CD14-positive monocyte (primary cell): ENCODE measurements at regions not wholly inside any gene's neighbourhood (a gene's known extent, or its start where the extent isn't known, plus 50 kb on each side); places are given as distances from the start of the nearest gene placed in this dataset.

Source experiments
- DNase-seq, 3 donors: peaks; one replicate each; pipeline ENCODE4 v3.0.0-alpha.2; 2011 to 2022
- H2AFZ ChIP-seq: 2 replicates; pipeline ENCODE4 v1.6.0; 2012; ENCODE audit warnings: mild to moderate bottlenecking, low read depth, low read length, inconsistent platforms; ENCODE audit not compliant: insufficient read depth, poor library complexity, severe bottlenecking
- H3K27ac ChIP-seq, 2 donors: 1 replicate in 1 of 2; 2 replicates in 1 of 2; pipeline ENCODE4 v1.5.1; 2012 to 2013; ENCODE audit warnings: low read length in 2 of 2, control low read depth in 1 of 2, inconsistent platforms in 1 of 2, low read depth in 1 of 2, mild to moderate bottlenecking in 1 of 2
- H3K27me3 ChIP-seq, 2 donors: one replicate each; pipeline versions ENCODE4 v1.6.0 to v1.6.1; 2011 to 2013; ENCODE audit warnings: low read length in 2 of 2; ENCODE audit not compliant: control insufficient read depth in 2 of 2, insufficient read depth in 2 of 2
- H3K36me3 ChIP-seq, 2 donors: replicated peaks in 1 of 2; 1 replicate in 1 of 2; 2 replicates in 1 of 2; pipeline versions ENCODE4 v1.5.1 to v1.6.1; 2012 to 2013; ENCODE audit warnings: low read length in 2 of 2, control low read depth in 1 of 2, inconsistent platforms in 1 of 2, mild to moderate bottlenecking in 1 of 2; ENCODE audit not compliant: insufficient read depth in 2 of 2, control insufficient read depth in 1 of 2
- H3K4me1 ChIP-seq, 2 donors: 1 replicate in 1 of 2; 2 replicates in 1 of 2; pipeline versions ENCODE4 v1.5.1 to v1.6.1; 2012 to 2013; ENCODE audit warnings: low read length in 2 of 2, control low read depth in 1 of 2, inconsistent platforms in 1 of 2, mild to moderate bottlenecking in 1 of 2, moderate library complexity in 1 of 2; ENCODE audit not compliant: insufficient read depth in 2 of 2, control insufficient read depth in 1 of 2
- H3K4me2 ChIP-seq: replicated peaks from 2 replicates; pipeline ENCODE3; 2012; ENCODE audit warnings: low read length, moderate library complexity, mild to moderate bottlenecking; ENCODE audit not compliant: poor library complexity, severe bottlenecking; ENCODE audit errors: extremely low read depth
- H3K4me3 ChIP-seq, 3 experiments: fragments of 200-600 bp in 1 of 3; sonication (generic) in 1 of 3; replicated peaks in 1 of 3; 1 replicate in 2 of 3; 2 replicates in 1 of 3; pipeline ENCODE4 v1.5.1; 2011 to 2013; ENCODE audit warnings: low read length in 3 of 3, mild to moderate bottlenecking in 3 of 3, control low read depth in 2 of 3, low read depth in 2 of 3, inconsistent platforms in 1 of 3, moderate library complexity in 1 of 3
- H3K79me2 ChIP-seq: 2 replicates; pipeline ENCODE4 v1.6.0; 2012; ENCODE audit warnings: mild to moderate bottlenecking, control low read depth, inconsistent platforms, low read length, moderate library complexity; ENCODE audit not compliant: insufficient read depth
- H3K9ac ChIP-seq: 2 replicates; pipeline ENCODE4 v1.6.0; 2017; ENCODE audit warnings: low read length, mild to moderate bottlenecking; ENCODE audit not compliant: insufficient read depth, poor library complexity, severe bottlenecking
- H3K9me3 ChIP-seq, 2 donors: replicated peaks in 1 of 2; 1 replicate in 1 of 2; 2 replicates in 1 of 2; pipeline versions ENCODE4 v1.5.1 to v1.6.1; 2012 to 2013; ENCODE audit warnings: low read length in 2 of 2, control low read depth in 1 of 2; ENCODE audit not compliant: control insufficient read depth in 1 of 2, insufficient read depth in 1 of 2
- H4K20me1 ChIP-seq: 2 replicates; pipeline ENCODE4 v1.6.0; 2012; ENCODE audit warnings: mild to moderate bottlenecking, low read length, control low read depth, moderate library complexity; ENCODE audit not compliant: insufficient read depth
- H3K27ac Mint-ChIP-seq, 7 donors: one replicate each; pipeline ENCODE4 v1.8.0; 2020; ENCODE audit warnings: mild to moderate bottlenecking in 7 of 7, mixed read lengths in 7 of 7, moderate library complexity in 6 of 7, inconsistent platforms in 2 of 7
- H3K27me3 Mint-ChIP-seq, 3 donors: one replicate each; pipeline ENCODE4 v1.8.0; 2021 to 2022; ENCODE audit warnings: low read depth in 3 of 3, mild to moderate bottlenecking in 3 of 3, mixed read lengths in 3 of 3, moderate library complexity in 3 of 3, inconsistent platforms in 1 of 3
- H3K36me3 Mint-ChIP-seq, 2 donors: one replicate each; pipeline ENCODE4 v1.8.0; 2020; ENCODE audit warnings: mixed read lengths in 2 of 2, inconsistent platforms in 1 of 2, mild to moderate bottlenecking in 1 of 2
- H3K4me1 Mint-ChIP-seq: one replicate; pipeline ENCODE4 v1.8.0; 2020; ENCODE audit warnings: mild to moderate bottlenecking, mixed read lengths
- H3K4me3 Mint-ChIP-seq, 2 donors: one replicate each; pipeline ENCODE4 v1.8.0; 2020; ENCODE audit warnings: mild to moderate bottlenecking in 2 of 2, mixed read lengths in 2 of 2, moderate library complexity in 1 of 2
- H3K9me3 Mint-ChIP-seq, 7 donors: one replicate each; pipeline ENCODE4 v1.8.0; 2020 to 2022; ENCODE audit warnings: mixed read lengths in 7 of 7, mild to moderate bottlenecking in 6 of 7, moderate library complexity in 6 of 7, inconsistent platforms in 2 of 7
- WGBS: methylation state at CpG from one replicate; pipeline ENCODE4 v1.1.5; 2013; ENCODE audit warnings: missing lambda C conversion rate; ENCODE audit not compliant: insufficient coverage; 5-methylcytosine and 5-hydroxymethylcytosine counted together
- intact Hi-C, 2 donors: fragments of 100-400 bp; cut with micrococcal nuclease; formaldehyde crosslinking; loops; one replicate each; pipeline versions ENCODE4 v1.15.0 to v1.15.1; 2023
- TF ChIP-seq, protein P1 (sequence below): fragments of 200-600 bp; IDR thresholded peaks from one replicate; pipeline ENCODE4 v1.8.0; 2022; ENCODE audit warnings: antibody characterized with exemption, mild to moderate bottlenecking

DNA sequence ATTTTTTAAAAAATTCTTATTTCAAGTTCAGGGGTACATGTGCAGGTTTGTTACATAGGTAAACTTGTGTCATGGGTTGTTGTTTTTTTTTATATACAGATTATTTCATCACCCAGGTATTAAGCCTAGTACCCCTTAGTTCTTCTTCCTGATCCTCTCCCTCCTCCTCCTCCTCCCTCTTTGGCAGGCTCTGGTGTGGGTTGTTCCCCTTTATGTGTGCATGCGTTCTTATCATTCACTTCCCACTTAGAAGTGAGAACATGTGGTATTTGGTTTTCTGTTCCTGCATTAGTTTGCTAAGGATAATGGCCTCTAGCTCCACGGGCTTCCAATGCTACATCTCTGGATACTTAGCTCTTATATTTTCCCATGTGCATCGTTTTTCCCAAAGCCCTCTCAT is 404.4 kb downstream of the HAPSTR1 start:
- TF ChIP-seq, protein P1, sequence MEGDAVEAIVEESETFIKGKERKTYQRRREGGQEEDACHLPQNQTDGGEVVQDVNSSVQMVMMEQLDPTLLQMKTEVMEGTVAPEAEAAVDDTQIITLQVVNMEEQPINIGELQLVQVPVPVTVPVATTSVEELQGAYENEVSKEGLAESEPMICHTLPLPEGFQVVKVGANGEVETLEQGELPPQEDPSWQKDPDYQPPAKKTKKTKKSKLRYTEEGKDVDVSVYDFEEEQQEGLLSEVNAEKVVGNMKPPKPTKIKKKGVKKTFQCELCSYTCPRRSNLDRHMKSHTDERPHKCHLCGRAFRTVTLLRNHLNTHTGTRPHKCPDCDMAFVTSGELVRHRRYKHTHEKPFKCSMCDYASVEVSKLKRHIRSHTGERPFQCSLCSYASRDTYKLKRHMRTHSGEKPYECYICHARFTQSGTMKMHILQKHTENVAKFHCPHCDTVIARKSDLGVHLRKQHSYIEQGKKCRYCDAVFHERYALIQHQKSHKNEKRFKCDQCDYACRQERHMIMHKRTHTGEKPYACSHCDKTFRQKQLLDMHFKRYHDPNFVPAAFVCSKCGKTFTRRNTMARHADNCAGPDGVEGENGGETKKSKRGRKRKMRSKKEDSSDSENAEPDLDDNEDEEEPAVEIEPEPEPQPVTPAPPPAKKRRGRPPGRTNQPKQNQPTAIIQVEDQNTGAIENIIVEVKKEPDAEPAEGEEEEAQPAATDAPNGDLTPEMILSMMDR: no peak
- Histone ChIP-seq H3K27ac (no peak overlapping the region), H3K27me3 (no peaks in the 10 kb centered on the region), H4K20me1 (no peaks in the 10 kb centered on the region), H3K9me3 (no peaks in the 10 kb centered on the region), H3K9ac (no peak overlapping the region), H2AFZ (no peak overlapping the region), H3K79me2 (no peaks in the 10 kb centered on the region), H3K4me2 (no peak overlapping the region), H3K4me3 (no peak overlapping the region), H3K4me1 (no peaks in the 10 kb centered on the region), H3K36me3 (no peaks in the 10 kb centered on the region)
- H3K4me1 Mint-ChIP-seq: no peaks in the 10 kb centered on the region
- H3K27ac Mint-ChIP-seq: no peak overlapping the region
- no peaks in the 10 kb centered on the region for H3K36me3 Mint-ChIP-seq
- intact Hi-C loops: no loop called here
- no peak overlapping the region for H3K4me3 Mint-ChIP-seq
- peaks cover 0 to 2% (median 1%) of the 10 kb centered on the region in 3 donors for H3K27me3 Mint-ChIP-seq
- no peak for DNase-seq
- no CpG with 5 or more reads among the region's 3 CpGs for WGBS
- H3K9me3 Mint-ChIP-seq: peaks cover 2 to 10% (median 4%) of the 10 kb centered on the region in 7 donors

DNA sequence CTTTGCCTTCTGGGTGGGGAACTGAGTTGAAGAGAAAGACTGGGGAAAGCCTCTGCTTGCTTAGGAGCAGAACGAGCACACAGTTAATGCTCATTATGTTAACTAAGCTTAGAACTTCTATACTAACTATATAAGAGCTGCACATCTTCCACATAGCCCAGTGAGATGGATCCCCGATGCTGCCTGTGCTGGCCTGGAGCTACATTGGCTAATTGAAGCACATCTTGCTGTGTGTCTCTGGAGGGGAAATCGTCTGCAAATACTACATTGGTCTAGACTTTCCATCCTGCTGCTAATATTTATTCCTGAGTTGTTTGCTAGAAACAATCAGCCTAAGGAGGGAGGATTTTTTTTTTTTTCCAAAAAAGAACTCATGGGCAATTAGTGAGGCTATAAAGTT is 406.3 kb downstream of the HAPSTR1 start:
- no peaks in the 10 kb centered on the region for H3K36me3 ChIP-seq
- peaks cover 0 to 9% (median 4%) of the 10 kb centered on the region in 7 donors for H3K9me3 Mint-ChIP-seq
- no peaks in the 10 kb centered on the region for H3K4me1 ChIP-seq
- no peak overlapping the region for H2AFZ ChIP-seq
- H3K27ac Mint-ChIP-seq: no peak overlapping the region
- H3K4me1 Mint-ChIP-seq: no peaks in the 10 kb centered on the region
- H3K27ac ChIP-seq: no peak overlapping the region
- TF ChIP-seq, protein P1: no peak
- no peaks in the 10 kb centered on the region for H3K36me3 Mint-ChIP-seq
- no peak for DNase-seq
- H3K27me3 ChIP-seq: no peaks in the 10 kb centered on the region
- H3K27me3 Mint-ChIP-seq: peaks cover 0 to 2% (median 1%) of the 10 kb centered on the region in 3 donors
- H3K79me2 ChIP-seq: no peaks in the 10 kb centered on the region
- no peaks in the 10 kb centered on the region for H4K20me1 ChIP-seq
- H3K9me3 ChIP-seq: no peaks in the 10 kb centered on the region
- H3K4me2 ChIP-seq: no peak overlapping the region
- no CpG with 5 or more reads among the region's 3 CpGs for WGBS
- no peak overlapping the region for H3K4me3 Mint-ChIP-seq
- no peak overlapping the region for H3K4me3 ChIP-seq
- intact Hi-C loops: no loop called here
- no peak overlapping the region for H3K9ac ChIP-seq
